ENCODE measurements at regions not wholly inside any gene's neighbourhood (a gene's known extent, or its start where the extent isn't known, plus 50 kb on each side); places are given as distances from the start of the nearest gene placed in this dataset.

GRCh38 chr3:13939206-13939605, 59.3 kb upstream of the WNT7A start:
- TF ChIP-seq CTCF (conservative IDR thresholded peaks at IDR 0.05): no peak
- no peak for TF ChIP-seq ZFX (IDR thresholded peaks at IDR 0.05)
